Smooth muscle cell (in vitro differentiated cells): ENCODE measurements at regions not wholly inside any gene's neighbourhood (a gene's known extent, or its start where the extent isn't known, plus 50 kb on each side); places are given as distances from the start of the nearest gene placed in this dataset.

Experiments
- DNase-seq: peaks from one replicate; lab custom pipeline; 2025; ENCODE audit not compliant: unreplicated experiment; lab: John Stamatoyannopoulos, UW
- H2AFZ ChIP-seq: fragments of 200-600 bp; sonication (generic); 2 replicates; pipeline ENCODE4 v1.6.0; 2016; ENCODE audit warnings: antibody characterized with exemption, low read depth, mild to moderate bottlenecking
- H3F3A ChIP-seq: fragments of 200-600 bp; sonication (generic); 2 replicates; pipeline ENCODE4 v1.6.0; 2017; ENCODE audit warnings: antibody characterized with exemption, low read depth
- H3K27ac ChIP-seq: fragments of 200-600 bp; sonication (generic); 2 replicates; pipeline ENCODE4 v1.5.1; 2016; ENCODE audit warnings: low read depth, mild to moderate bottlenecking
- H3K27me3 ChIP-seq: fragments of 200-600 bp; sonication (generic); 2 replicates; pipeline ENCODE4 v1.6.1; 2016; ENCODE audit warnings: low read depth, mild to moderate bottlenecking
- H3K36me3 ChIP-seq: fragments of 200-600 bp; sonication (generic); 2 replicates; pipeline ENCODE4 v1.5.1; 2016; ENCODE audit warnings: low read depth
- H3K4me1 ChIP-seq: fragments of 200-600 bp; sonication (generic); 2 replicates; pipeline ENCODE4 v1.5.1; 2016; ENCODE audit warnings: low read depth
- H3K4me2 ChIP-seq: fragments of 200-600 bp; sonication (generic); 2 replicates; pipeline ENCODE4 v1.6.0; 2016; ENCODE audit warnings: mild to moderate bottlenecking
- H3K4me3 ChIP-seq: fragments of 200-600 bp; sonication (generic); 2 replicates; pipeline ENCODE4 v1.5.1; 2016; ENCODE audit warnings: mild to moderate bottlenecking
- H3K79me2 ChIP-seq: fragments of 200-600 bp; sonication (generic); 2 replicates; pipeline ENCODE4 v1.6.0; 2016; ENCODE audit warnings: low read depth, mild to moderate bottlenecking
- H3K9ac ChIP-seq: fragments of 200-600 bp; sonication (generic); 2 replicates; pipeline ENCODE4 v1.6.0; 2016; ENCODE audit warnings: low read depth
- H3K9me3 ChIP-seq: fragments of 200-600 bp; sonication (generic); replicated peaks from 2 replicates; pipeline ENCODE4 v1.5.1; 2016; ENCODE audit warnings: low read depth
- H4K20me1 ChIP-seq: fragments of 200-600 bp; sonication (generic); 2 replicates; pipeline ENCODE4 v1.6.0; 2016; ENCODE audit warnings: low read depth
- WGBS: methylation state at CpG from one replicate; pipeline ENCODE4 v1.1.7; 2016; ENCODE audit warnings: low lambda C conversion rate; 5-methylcytosine and 5-hydroxymethylcytosine counted together
- TF ChIP-seq, protein P1 (sequence below): fragments of 200-600 bp; sonication (generic); IDR thresholded peaks from 2 replicates; pipeline ENCODE4 v1.5.1; 2017; ENCODE audit warnings: borderline replicate concordance, mild to moderate bottlenecking, antibody characterized with exemption; ENCODE audit not compliant: insufficient read depth, poor library complexity, severe bottlenecking

DNA sequence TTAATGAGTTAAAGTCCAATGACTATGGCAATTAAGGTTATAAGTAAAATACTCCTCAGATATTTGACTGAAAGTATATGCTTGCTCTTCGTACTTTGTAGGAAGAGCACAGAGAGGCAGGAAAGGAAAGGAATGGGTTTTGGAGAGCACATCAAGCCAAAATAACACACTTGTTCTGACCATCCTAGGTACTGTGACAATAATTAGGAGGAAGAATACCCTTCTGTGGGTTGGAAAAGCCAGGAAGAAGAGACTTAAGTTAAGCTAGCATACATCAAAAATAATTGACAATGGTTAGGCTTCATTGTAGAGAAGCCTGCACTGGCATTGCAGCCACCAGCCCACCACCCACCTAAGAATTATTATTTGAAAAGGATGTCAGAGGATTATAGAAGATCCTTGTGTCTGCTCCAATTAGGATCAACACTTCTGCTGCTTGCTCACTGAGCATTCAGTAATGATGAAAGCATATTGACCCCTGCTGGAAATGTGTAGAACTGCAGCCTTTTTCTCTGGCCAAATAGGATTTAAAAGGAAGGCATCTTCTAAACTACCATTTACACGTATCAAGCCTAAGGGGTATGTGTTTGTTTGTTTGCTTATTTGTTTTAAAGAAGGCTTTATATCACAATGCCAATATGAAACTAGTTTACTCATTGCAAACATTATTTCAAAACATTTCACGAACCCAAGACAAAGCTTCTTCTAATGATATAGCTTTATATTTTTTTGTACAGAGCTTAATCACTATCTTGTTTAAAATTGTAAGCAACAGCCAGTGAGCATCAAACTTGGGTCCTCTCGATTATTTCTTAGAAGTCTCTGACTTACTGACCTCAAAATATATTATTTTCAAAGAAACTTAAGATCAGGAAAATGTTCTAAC, 286.2 kb upstream of the TET2 start:
- Histone ChIP-seq H3K27me3 (no peaks in the 10 kb centered on the region), H3K4me3 (no peak overlapping the region), H2AFZ (no peak overlapping the region), H4K20me1 (no peaks in the 10 kb centered on the region), H3K9me3 (no peaks in the 10 kb centered on the region), H3K9ac (no peak overlapping the region), H3K4me2 (no peak overlapping the region), H3K36me3 (no peaks in the 10 kb centered on the region), H3K4me1 (peaks cover 5% of the 10 kb centered on the region), H3K27ac (no peak overlapping the region), H3K79me2 (no peaks in the 10 kb centered on the region), H3F3A (no peaks in the 10 kb centered on the region)
- TF ChIP-seq, protein P1, sequence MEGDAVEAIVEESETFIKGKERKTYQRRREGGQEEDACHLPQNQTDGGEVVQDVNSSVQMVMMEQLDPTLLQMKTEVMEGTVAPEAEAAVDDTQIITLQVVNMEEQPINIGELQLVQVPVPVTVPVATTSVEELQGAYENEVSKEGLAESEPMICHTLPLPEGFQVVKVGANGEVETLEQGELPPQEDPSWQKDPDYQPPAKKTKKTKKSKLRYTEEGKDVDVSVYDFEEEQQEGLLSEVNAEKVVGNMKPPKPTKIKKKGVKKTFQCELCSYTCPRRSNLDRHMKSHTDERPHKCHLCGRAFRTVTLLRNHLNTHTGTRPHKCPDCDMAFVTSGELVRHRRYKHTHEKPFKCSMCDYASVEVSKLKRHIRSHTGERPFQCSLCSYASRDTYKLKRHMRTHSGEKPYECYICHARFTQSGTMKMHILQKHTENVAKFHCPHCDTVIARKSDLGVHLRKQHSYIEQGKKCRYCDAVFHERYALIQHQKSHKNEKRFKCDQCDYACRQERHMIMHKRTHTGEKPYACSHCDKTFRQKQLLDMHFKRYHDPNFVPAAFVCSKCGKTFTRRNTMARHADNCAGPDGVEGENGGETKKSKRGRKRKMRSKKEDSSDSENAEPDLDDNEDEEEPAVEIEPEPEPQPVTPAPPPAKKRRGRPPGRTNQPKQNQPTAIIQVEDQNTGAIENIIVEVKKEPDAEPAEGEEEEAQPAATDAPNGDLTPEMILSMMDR: peak; percentile 96
- 32% methylated on average over 4 of the region's 4 CpGs for WGBS
- peak; percentile 2 for DNase-seq

DNA sequence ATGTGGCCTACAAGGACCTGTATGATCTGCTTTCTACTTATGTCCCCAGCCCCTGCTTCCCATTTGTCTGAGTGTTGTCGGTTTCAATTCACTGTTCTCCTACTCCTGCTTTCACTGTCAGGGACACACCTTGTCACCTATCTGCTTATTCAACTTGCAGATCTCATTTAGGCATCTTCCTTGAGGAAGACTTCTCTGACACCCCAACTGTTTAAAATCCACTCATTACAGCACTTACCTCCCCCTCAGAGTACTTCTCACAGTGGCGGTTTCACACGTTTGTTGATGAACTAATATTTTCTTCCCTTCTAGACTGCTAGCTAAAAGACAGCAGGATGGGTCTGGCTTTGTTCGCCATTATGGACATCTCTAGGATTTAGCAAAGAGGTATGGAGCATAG, 279.9 kb upstream of the TET2 start:
- no peaks in the 10 kb centered on the region for H3K4me1 ChIP-seq
- no peaks in the 10 kb centered on the region for H3F3A ChIP-seq
- H3K36me3 ChIP-seq: no peaks in the 10 kb centered on the region
- H3K4me3 ChIP-seq: no peak overlapping the region
- no peak overlapping the region for H3K9ac ChIP-seq
- H3K4me2 ChIP-seq: no peak overlapping the region
- WGBS: 90% methylated on average over 4 of the region's 4 CpGs
- no peak for DNase-seq
- no peak overlapping the region for H2AFZ ChIP-seq
- H3K27me3 ChIP-seq: no peaks in the 10 kb centered on the region
- H3K79me2 ChIP-seq: no peaks in the 10 kb centered on the region
- TF ChIP-seq, protein P1: no peak
- no peaks in the 10 kb centered on the region for H4K20me1 ChIP-seq
- H3K27ac ChIP-seq: no peak overlapping the region
- no peaks in the 10 kb centered on the region for H3K9me3 ChIP-seq

DNA sequence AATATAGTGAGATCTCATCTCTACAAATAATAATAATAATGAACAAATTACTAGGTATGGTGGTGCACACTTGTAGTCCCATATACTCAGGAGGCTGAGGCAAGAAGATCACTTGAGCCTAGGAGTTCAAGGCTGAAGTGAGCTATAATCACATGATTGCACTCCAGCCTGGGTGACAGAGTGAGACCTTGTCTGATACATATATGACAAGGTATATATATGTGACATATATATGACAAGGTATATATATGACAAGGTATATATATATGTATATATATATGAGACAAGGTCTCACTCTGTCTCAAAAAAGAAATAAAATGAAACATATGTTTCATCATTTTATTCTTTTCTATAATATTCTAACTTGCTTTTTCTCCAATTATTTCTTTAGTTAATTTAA, 278.1 kb upstream of the TET2 start:
- H3K4me1 ChIP-seq: no peaks in the 10 kb centered on the region
- no peak overlapping the region for H3K9ac ChIP-seq
- no peaks in the 10 kb centered on the region for H3K9me3 ChIP-seq
- H3K36me3 ChIP-seq: no peaks in the 10 kb centered on the region
- TF ChIP-seq, protein P1: no peak
- H3K27ac ChIP-seq: no peak overlapping the region
- no peak overlapping the region for H3K4me3 ChIP-seq
- H3K27me3 ChIP-seq: no peaks in the 10 kb centered on the region
- DNase-seq: no peak
- H3F3A ChIP-seq: no peaks in the 10 kb centered on the region
- no peak overlapping the region for H2AFZ ChIP-seq
- H3K4me2 ChIP-seq: no peak overlapping the region
- no peaks in the 10 kb centered on the region for H4K20me1 ChIP-seq
- H3K79me2 ChIP-seq: no peaks in the 10 kb centered on the region

DNA sequence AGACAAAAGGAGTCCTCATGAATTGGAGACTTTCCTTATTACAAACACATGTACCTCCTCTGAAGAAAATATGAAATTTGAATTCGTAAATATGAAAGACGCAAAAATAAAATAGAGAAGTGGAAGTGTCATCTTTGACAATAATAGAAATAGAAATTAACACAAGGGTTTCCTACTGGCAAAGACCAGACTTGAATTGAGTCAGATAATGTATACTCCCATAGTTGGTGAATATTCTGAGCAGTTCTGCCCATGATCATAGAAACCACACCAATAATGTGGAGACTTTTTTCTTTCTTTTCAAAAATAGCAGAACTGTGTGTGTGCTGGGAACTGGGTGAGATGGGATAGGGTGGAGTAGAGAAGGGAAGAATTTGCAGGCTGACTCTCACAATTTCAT, 277.7 kb upstream of the TET2 start:
- WGBS: 84% methylated on average over 2 of the region's 2 CpGs

More for the DNA sequence above, 277.7 kb upstream of the TET2 start:
- TF ChIP-seq, protein P1: no peak
- DNase-seq: no peak
- no peak overlapping the region for H3K4me3 ChIP-seq
- H3K4me2 ChIP-seq: no peak overlapping the region
- no peaks in the 10 kb centered on the region for H3K79me2 ChIP-seq
- H3K27ac ChIP-seq: no peak overlapping the region
- H3K4me1 ChIP-seq: no peaks in the 10 kb centered on the region
- no peak overlapping the region for H3K9ac ChIP-seq
- no peaks in the 10 kb centered on the region for H3K27me3 ChIP-seq
- H3K36me3 ChIP-seq: no peaks in the 10 kb centered on the region
- H4K20me1 ChIP-seq: no peaks in the 10 kb centered on the region
- no peak overlapping the region for H2AFZ ChIP-seq
- no peaks in the 10 kb centered on the region for H3K9me3 ChIP-seq
- no peaks in the 10 kb centered on the region for H3F3A ChIP-seq
